DMS79 treated with DMSO at 0.1 percent for 48 hours (cell line): ENCODE measurements at regions not wholly inside any gene's neighbourhood (a gene's known extent, or its start where the extent isn't known, plus 50 kb on each side); places are given as distances from the start of the nearest gene placed in this dataset.

ENCODE experiments used
- DNase-seq: peaks from one replicate; lab custom pipeline; 2025; lab: John Stamatoyannopoulos, UW

GRCh38 chr3:70840106-70840870 is 527.9 kb upstream of the MDFIC2 start:
- DNase-seq: no peak

DNA sequence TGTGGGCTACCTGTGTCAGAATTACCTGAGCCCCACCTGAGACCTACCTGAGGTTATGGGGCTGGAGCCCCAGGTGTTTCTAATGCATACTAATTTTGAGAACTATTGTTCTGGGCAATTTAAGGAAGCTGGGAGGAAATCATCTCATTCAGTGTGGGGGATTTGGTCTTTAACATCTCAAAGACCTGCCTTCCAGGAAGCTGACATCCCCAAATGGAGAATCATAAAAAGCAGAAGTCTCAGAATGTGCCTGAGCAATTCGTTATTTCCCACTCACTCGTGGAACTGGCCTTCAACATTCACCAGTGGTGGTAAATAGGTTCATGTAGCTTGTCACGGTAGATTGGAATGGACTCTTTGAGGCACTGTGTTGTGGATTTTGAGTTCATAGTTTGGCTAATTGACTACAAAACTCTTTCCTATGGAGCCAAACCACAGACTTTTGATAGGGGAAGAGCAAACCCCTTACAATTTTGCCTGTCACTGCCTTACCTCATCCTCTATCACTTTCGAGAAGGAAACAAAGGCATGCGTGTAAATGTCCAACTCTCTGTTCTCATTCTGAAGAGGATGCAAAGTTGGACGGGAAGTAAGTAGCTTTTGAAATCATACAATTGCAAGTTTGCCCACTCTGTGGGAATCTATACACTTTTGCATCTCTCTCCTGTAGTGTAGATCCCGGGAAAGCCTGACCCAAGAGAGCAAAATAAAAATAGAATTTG is 521.0 kb upstream of the MDFIC2 start:
- DNase-seq: no peak

GRCh38 chr3:70832834-70833205 is 520.4 kb upstream of the MDFIC2 start:
- DNase-seq: no peak

DNA sequence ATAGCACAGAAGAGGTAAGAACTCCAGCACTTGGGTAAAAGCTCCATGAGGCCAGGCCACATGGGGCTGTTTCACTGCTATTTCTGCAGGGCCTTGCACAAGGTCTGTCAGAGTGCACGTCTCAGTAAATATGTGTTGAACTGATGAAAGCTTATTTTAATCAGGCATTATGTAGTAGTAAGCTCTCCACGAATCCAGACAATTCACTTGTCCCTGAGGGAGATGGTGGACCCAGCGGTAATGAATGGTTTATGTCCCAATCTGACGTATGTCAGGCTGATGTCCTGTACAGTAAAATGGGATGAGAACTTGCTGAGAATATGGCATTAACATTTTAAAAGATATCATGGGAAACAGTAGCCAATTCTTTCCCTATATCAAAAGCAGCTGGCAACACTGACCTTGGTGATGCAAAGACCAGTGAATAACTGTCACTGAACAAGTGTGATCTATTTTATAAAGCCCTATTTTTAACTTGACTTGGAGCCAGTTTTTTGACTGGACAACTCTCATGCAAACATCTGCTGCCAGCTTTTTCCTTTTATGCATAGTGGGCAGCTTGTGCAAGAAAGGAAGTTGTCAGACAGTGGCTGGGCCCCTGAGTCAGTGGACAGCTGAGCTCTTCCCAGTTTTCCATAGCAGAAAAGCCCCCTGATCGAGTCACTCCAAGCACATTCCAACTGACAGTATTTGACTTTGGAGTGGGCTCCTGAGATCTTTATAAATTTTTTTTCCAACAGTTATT is 519.8 kb upstream of the MDFIC2 start:
- no peak for DNase-seq

GRCh38 chr3:70829092-70829491 is 516.7 kb upstream of the MDFIC2 start:
- no peak for DNase-seq

- no peak for DNase-seq
Observed at GRCh38 chr3:70824773-70825172, 512.3 kb upstream of the MDFIC2 start.

GRCh38 chr3:70824078-70824477 is 511.6 kb upstream of the MDFIC2 start:
- no peak for DNase-seq

DNA sequence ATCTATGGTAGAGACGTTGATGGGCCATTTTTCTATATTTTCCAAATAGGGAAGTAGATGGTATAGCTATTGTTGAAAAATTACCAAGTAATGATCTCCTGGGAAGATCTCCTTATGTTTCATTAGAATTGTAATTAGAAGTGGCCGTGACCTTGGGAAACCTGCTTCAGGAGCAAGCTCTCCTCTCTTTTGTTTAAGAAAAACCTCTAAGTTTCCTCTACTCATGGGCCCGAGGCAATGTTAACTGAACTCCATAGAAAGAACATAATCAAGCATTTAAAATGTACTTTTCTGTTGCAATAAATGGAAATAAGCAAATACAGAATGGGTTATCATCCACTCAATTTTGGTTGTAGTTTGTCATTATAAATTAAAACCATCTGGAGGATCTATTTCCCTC is 511.2 kb upstream of the MDFIC2 start:
- no peak for DNase-seq

GRCh38 chr3:70822669-70823068 is 510.2 kb upstream of the MDFIC2 start:
- no peak for DNase-seq

DNA sequence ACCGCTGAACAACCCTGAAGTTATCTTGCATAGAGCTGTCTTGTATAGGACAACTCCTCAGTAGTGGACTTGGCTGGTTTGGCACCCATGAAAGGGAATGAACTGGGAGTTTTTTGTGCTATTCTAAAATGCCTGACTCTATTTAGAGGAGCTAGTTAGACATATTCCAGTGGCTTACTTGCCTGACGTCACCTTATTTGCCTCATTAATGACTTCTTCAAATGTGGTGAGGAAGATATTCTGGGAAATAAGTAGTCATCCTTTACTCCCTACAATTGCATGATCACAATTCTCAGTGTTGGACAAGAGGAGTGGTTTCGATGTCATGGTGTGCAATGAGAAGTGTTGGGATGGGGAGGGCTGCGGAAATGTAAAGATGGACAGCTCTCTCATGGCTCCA is 509.2 kb upstream of the MDFIC2 start:
- no peak for DNase-seq

DNA sequence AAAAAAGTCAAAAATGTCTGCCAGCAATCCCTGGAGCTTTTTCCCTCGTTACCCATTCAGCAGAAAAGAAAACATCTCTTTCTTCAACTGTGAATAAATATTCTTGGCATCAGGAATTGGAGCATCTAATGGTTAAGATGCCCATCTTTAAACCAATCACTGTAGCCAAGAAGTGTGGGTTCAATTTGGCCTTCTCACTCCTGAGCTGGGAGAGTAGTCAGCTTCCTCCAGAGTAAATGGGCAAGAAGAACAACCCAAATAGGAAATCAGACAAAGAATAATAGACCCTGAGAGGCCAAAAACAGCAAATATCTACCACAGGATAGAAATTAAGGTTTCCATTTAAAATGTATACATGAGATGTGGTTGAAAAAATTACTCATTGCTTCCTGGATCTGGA is 508.0 kb upstream of the MDFIC2 start:
- DNase-seq: no peak

- no peak for DNase-seq
Observed at GRCh38 chr3:70818145-70818544, 505.7 kb upstream of the MDFIC2 start.

DNA sequence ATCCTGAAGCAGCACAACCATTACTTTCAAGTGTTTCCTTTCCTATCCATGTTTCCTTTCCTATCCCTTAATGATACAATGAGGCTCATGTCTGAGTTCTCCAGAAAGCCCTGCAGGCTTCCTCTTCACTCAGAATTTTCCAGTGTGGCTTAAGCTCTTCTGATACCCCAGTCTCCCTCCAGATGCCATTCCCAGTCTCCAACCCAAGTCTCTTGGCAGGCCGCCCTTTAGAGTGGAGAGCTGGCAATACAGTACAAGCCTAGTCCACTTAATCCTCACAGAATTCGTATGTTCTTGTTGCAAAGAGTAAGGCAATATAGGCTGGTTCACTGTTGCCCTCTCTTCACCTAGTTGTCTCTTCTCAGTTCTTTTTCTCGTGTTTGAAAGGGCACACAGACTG is 503.9 kb upstream of the MDFIC2 start:
- DNase-seq: no peak

DNA sequence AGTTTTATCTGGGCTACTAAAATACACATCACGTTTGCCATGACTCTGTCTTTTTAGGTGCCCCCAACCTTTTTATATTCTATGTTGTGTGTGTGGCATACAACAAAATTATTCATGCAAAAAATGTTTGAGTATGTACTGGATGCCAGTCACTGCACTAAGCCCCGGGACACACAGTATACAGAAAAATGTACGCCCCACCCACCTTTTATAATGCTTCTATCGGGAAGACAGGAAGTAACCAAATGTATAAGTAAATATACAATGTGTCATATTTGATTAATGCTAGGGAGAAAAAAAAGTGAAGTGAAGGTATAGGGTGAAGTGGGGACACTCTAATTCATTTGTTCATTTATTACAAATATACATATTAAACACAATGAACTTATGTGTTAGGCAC is 503.4 kb upstream of the MDFIC2 start:
- DNase-seq: no peak

GRCh38 chr3:70813311-70813710 is 500.9 kb upstream of the MDFIC2 start:
- DNase-seq: no peak

GRCh38 chr3:70811880-70812279 is 499.4 kb upstream of the MDFIC2 start:
- DNase-seq: no peak

- no peak for DNase-seq
Observed at GRCh38 chr3:70808881-70809280, 496.4 kb upstream of the MDFIC2 start.

- no peak for DNase-seq
Observed at GRCh38 chr3:70806556-70806955, 494.1 kb upstream of the MDFIC2 start.

- DNase-seq: no peak
Observed at GRCh38 chr3:70806021-70806420, 493.6 kb upstream of the MDFIC2 start.

DNA sequence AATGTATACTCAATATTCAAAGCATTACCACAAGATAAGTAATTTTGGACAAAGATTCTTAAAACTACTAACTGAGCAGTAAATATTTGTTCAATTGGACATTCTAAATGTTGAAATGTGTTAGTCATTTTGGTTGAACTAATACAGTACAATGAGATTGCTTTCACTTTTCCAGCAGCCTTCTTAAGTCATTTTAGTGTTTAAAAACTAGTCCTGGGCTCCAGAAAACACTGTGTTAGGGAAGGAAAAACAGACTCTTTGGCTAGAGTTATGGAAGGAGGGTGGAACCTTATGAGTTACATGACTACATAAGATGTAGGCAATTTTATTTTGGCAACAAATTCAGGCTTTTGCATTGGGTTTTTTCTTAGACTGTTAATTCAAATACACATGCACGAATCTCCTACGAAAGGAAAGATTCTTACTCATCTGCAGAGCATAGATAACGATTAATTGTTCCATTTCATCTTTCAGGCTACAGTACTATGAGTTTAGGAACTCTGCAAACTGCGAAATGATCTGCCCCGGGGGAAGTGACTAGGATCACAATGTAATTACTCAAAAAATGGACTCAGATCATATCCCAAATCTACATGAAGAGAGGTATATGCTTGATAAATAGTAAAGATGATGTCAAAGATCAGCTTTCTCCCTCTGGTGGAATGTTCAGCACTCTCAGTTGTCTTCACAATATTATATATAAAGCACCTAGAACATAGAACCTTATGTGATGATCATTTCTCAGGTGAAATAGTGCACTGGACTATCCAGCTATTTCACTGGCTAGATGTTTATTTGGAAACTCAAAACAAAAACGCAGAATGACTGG is 492.8 kb upstream of the MDFIC2 start:
- no peak for DNase-seq

- DNase-seq: no peak
Observed at GRCh38 chr3:70803891-70804290, 491.5 kb upstream of the MDFIC2 start.

DNA sequence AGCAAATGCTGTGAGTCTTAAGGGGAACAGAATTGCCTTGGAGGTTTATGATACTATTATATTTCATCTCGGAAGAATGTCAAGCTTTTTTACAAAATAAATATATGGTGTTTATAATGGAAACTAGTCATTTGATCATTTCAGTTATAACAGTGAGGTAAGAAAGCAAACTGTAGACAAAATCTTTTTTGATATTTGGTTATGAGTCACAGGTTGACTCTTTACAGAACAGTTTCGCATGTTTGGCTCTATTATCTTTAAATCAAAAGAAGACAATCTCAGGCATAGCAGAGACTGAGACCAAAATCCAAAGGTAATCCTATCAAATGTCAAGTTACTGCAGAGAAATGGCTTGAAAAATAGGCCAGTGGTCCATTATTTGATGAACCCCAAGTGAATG is 490.9 kb upstream of the MDFIC2 start:
- DNase-seq: no peak
